Vagina (tissue), 2 donors: ENCODE measurements at regions not wholly inside any gene's neighbourhood (a gene's known extent, or its start where the extent isn't known, plus 50 kb on each side); places are given as distances from the start of the nearest gene placed in this dataset.

Experiments
- POLR2A ChIP-seq, 2 donors: fragments of 450-650 bp; IDR thresholded peaks; one replicate each; pipeline ENCODE4 v1.6.1; 2017; ENCODE audit warnings: antibody characterized with exemption in 2 of 2, mild to moderate bottlenecking in 2 of 2, moderate library complexity in 2 of 2
- TF ChIP-seq, protein P1 (sequence below), 3 experiments: fragments of 450-650 bp in 2 of 3; fragments of 200-600 bp in 1 of 3; sonication (generic) in 1 of 3; IDR thresholded peaks; one replicate each; pipeline ENCODE4 v1.5.1; 2017 to 2019; ENCODE audit warnings: antibody characterized with exemption in 3 of 3, mild to moderate bottlenecking in 2 of 3, moderate library complexity in 2 of 3

DNA sequence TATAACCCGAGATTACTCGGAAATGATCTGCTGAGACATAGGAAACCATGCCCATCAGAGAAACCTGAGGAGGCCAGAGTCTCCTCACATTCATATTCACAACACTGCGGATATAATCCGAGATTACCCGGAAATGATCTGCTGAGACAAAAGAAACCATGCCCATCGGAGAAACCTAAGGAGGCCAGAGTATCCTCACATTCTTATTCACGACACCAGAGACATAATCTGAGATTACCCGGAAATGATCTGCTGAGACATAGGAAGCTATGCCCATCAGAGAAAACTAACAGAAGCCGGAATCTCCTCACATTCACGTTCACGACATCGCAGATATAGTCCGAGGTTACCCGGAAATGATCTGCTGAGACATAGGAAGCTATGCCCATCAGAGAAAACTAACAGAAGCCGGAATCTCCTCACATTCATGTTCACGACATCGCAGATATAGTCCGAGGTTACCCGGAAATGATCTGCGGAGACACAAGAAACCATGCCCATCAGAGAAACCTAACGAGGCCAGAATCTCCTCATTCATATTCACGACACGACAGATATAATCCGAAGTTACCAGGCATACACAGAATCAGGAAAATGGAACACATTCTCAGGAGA, 422.3 kb upstream of the AKR1E2 start:
- TF ChIP-seq, protein P1, sequence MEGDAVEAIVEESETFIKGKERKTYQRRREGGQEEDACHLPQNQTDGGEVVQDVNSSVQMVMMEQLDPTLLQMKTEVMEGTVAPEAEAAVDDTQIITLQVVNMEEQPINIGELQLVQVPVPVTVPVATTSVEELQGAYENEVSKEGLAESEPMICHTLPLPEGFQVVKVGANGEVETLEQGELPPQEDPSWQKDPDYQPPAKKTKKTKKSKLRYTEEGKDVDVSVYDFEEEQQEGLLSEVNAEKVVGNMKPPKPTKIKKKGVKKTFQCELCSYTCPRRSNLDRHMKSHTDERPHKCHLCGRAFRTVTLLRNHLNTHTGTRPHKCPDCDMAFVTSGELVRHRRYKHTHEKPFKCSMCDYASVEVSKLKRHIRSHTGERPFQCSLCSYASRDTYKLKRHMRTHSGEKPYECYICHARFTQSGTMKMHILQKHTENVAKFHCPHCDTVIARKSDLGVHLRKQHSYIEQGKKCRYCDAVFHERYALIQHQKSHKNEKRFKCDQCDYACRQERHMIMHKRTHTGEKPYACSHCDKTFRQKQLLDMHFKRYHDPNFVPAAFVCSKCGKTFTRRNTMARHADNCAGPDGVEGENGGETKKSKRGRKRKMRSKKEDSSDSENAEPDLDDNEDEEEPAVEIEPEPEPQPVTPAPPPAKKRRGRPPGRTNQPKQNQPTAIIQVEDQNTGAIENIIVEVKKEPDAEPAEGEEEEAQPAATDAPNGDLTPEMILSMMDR (IDR thresholded peaks at IDR 0.05): no peak
- no peak for TF ChIP-seq POLR2A (IDR thresholded peaks at IDR 0.05)
